ENCODE measurements at regions not wholly inside any gene's neighbourhood (a gene's known extent, or its start where the extent isn't known, plus 50 kb on each side); places are given as distances from the start of the nearest gene placed in this dataset.
"Not testable (repeated sequence)": the region's sequence is repeated elsewhere in the genome, so short reads cannot be mapped to it uniquely, and the experiment has no call there.

- DNase-seq (ENCODE audit: low read depth in 2 of 2), result no peak
Measured at GRCh38 chr18:47679864-47680263, 250.6 kb downstream of the SMAD2 start.

DNA sequence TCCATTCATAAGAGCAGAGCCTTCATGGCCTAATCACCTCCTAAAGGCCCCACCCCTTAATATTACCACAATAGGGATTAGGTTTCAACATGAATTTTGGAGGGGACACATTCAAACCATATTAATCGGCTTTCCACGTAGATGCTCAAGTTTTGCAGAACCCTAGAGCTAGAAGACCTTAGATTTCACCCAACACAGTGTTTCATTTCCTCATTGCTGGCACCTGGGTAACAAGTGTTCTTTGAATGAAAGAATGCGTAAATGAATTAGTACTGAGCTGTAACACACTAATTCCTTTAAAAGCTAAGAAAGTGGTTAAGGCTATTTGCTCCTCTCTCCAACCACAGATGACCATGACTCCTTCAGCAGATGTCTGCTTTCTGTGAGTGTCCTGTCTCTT is 252.5 kb downstream of the SMAD2 start:
- DNase-seq (ENCODE audit: low read depth in 2 of 2), result no peak

DNA sequence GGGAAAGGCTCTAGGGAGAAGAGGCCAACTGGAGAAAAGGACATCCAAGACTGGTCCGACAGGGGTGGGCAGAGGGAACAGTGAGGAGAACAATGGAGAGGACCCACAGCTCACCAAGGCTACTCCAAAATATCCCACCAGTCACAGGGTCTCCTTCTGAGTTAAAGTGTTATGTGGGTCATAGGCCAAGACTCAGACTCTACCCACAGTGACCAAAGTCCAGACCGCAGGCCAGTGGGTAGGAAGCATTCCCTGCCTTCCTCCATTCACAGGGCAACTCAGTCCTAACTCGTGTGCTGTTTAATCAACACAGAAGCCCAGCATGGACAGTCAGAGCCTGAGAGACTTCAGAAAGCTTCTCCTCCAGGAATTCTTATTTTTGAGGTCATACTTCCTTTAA is 260.6 kb downstream of the SMAD2 start:
- DNase-seq (ENCODE audit: low read depth in 2 of 2), result no peak

DNA sequence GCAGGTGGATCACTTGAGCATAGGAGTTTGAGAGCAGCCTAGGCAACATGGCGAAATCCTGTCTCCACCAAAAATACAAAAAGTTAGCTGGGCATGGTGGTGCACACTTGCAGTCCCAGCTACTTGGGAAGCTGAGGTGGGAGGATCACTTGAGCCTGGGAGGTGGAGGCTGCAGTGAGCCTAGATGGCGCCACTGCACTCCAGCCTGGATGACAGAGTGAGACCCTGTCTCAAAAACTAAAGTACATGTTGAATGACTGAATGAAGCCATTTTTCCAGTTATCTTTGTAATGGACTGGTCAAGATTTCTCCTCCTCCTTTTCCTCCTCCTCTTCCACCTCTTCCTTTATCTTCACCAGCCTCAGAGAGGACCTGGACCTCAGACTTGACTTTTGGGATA is 272.0 kb downstream of the SMAD2 start:
- no peak for DNase-seq (ENCODE audit: low read depth in 2 of 2)

DNA sequence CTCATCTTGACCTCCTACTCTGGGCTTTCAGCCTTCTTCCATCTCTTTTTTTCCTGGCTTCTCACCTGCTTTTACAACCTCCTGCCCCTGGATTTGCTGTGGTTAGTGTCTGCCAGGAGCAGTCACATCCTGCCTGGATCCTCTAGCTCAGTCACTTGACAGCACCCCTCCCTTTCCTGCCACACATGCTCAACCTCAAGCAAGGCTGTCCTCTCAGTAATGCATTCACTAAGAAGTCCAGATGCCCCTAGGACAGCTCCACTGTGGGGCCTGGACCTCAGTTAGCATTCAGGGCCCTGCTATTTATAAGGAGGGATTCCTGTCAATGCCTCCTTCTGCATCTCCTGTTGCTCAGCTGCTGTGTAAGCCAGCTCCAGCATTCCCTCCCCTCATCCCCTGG is 275.5 kb downstream of the SMAD2 start:
- no peak for DNase-seq (ENCODE audit: low read depth in 2 of 2)

DNA sequence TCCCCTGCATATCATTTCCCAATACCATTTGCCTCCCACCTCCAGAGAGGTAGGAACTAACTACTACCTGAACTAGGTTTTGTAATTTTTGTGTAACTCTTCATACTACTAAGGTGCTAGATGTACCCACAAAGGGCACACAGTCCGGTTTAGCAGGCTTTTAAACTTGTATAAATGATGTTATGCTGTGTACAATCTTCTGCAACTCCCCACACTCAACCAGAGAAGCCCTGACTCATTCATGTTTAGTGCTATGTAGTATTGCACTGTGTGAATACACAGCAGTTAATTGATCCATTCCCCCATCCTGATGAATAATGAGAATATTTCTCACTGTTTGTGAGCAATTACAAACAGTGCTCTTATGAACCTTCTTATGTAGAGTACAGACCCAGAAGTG is 285.6 kb downstream of the SMAD2 start:
- DNase-seq (ENCODE audit: low read depth in 2 of 2), result no peak

DNA sequence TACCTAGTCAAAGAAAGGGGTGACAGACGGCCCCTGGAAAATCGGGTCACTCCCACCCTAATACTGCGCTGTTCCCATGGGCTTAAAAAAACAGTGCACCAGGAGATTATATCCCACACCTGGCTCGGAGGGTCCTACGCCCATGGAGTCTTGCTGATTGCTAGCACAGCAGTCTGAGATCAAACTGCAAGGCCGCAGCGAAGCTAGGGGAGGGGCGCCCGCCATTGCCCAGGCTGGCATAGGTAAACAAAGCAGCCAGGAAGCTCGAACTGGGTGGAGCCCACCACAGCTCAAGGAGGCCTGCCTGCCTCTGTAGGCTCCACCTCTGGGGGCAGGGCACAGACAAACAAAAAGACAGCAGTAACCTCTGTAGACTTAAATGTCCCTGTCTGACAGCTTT is 292.9 kb downstream of the SMAD2 start:
- not testable (repeated sequence) for DNase-seq (ENCODE audit: low read depth in 2 of 2)

- DNase-seq (ENCODE audit: low read depth in 2 of 2), result no peak
Measured at GRCh38 chr18:47635416-47635815, 295.0 kb downstream of the SMAD2 start.

- DNase-seq (ENCODE audit: low read depth in 2 of 2), result no peak
Measured at GRCh38 chr18:47632970-47633635, 297.4 kb downstream of the SMAD2 start.

DNA sequence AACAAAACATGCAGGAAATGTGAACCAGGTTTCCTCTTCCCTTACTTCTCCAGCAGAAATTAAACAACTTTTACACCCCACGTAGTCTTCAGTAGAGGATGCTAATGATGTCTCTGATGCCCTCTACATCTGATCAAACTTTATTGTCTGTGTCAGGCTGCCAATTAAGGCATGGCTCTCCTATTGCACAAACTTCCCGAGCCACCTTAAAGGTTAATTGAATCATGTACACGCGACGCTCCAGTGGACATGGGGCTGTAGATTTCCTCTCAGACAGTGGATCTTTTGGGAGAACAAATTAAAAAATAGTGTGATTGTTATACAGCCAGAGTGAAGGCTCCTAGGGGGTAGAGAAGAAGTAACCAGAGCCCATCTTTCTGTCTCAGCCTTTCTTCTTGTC is 301.6 kb downstream of the SMAD2 start:
- DNase-seq (ENCODE audit: low read depth in 2 of 2), result no peak

DNA sequence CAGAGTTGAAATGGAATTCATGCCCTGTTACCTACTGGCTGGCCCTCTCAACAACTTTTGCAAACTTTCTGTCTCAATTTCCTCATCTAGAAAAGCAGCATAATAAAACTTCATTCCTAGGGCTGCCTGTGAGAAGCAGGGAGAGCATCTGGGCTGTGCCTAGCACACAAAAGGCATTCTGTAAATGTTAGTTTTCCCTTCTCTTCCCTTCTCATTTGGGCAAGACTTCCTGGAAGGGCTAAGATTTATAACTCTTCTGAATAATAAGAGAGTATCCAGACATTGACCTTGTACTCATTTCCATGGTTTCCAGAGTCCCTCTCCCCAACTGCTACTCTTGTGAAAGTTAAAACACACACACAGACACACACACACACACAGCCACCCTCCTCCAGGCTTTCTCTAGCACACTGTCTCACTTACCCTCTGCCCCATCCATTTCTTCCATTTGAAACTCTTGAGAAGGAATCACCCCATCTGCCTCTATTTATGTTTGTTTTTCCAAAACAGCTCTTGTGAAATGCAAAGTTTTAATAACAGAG is 302.1 kb downstream of the SMAD2 start:
- DNase-seq (ENCODE audit: low read depth in 2 of 2), result no peak

GRCh38 chr18:47627030-47627429 is 303.4 kb downstream of the SMAD2 start:
- no peak for DNase-seq (ENCODE audit: low read depth in 2 of 2)

GRCh38 chr18:47619771-47620448 is 310.5 kb downstream of the SMAD2 start:
- DNase-seq (ENCODE audit: low read depth in 2 of 2), result no peak

- DNase-seq (ENCODE audit: low read depth in 2 of 2), result no peak
Measured at GRCh38 chr18:47618758-47619157, 311.7 kb downstream of the SMAD2 start.

DNA sequence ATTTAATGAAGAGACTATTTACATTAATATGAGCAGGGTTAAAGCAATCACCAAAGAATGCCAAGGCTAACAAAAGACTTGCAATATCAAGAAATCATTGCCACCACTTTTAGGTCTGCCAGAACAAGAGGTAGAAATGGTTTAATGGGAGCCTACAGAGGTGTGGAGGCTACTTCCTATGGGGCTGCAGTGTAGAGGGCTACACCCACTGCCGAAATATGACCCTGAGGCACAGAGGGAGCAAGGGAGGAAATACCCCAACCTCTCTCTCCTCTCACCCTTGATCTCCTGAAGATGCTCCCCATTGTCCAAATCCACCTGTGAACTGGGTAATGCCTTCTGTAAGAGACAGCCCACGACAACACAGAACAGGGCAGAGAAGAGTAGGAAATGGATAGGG is 315.4 kb downstream of the SMAD2 start:
- DNase-seq (ENCODE audit: low read depth in 2 of 2), result no peak

GRCh38 chr18:47613929-47614328 is 316.5 kb downstream of the SMAD2 start:
- DNase-seq (ENCODE audit: low read depth in 2 of 2), result no peak

GRCh38 chr18:47611649-47612048 is 318.8 kb downstream of the SMAD2 start:
- DNase-seq (ENCODE audit: low read depth in 2 of 2), result no peak

DNA sequence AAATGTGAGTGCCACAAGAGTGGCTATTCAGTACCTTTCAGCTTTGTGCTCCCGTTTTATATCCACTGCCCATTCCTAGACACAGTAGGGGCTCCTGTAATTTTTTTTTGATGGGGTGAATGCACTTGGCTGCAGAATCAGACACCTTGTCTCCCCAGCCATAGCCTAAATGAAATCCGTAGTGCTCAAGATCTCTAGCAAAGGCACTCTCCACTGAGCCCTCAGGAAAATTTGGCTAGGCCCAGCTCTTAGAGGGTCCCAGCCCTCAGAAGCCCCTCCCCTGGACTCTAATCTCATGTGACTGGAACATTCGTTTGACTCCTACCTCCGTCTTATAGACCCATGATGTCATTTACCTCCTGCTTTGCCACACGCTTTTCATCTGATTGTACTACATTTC is 323.9 kb downstream of the SMAD2 start:
- DNase-seq (ENCODE audit: low read depth in 2 of 2), result no peak

- DNase-seq (ENCODE audit: low read depth in 2 of 2), result no peak
Measured at GRCh38 chr18:47605093-47605492, 325.4 kb downstream of the SMAD2 start.

- no peak for DNase-seq (ENCODE audit: low read depth in 2 of 2)
Measured at GRCh38 chr18:47604021-47604420, 326.4 kb downstream of the SMAD2 start.

- DNase-seq (ENCODE audit: low read depth in 2 of 2), result no peak
Measured at GRCh38 chr18:47603158-47603557, 327.3 kb downstream of the SMAD2 start.

GRCh38 chr18:47602273-47602897 is 328.1 kb downstream of the SMAD2 start:
- no peak for DNase-seq (ENCODE audit: low read depth in 2 of 2)

All from stimulated activated CD8-positive, alpha-beta memory T cell treated with anti-CD3 and anti-CD28 coated beads, Interleukin-7, amount 100 ng/mL, for 1 hour (primary cell).